ENCODE measurements at regions not wholly inside any gene's neighbourhood (a gene's known extent, or its start where the extent isn't known, plus 50 kb on each side); places are given as distances from the start of the nearest gene placed in this dataset.

DNA sequence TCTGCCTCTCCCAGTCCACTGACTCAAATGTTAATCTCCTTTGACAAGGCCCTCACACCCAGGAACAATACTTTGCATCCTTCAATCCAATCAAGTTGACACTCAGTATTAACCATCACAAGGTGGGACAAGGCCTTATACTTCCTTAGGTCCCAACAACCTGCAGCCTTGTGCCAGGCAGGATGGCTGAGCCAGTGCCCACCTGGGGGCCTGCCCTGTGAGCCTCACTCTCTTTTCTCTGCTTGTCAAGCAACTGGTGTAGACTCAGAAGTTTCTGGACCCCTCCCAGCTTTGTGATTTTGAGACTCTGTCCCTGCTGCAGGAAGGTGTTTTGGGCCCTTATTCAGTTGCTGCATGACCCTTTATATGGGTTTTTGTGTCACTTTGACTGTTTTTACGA lies 310.0 kb upstream of the C1orf174 start:
- TF ChIP-seq, protein P1, sequence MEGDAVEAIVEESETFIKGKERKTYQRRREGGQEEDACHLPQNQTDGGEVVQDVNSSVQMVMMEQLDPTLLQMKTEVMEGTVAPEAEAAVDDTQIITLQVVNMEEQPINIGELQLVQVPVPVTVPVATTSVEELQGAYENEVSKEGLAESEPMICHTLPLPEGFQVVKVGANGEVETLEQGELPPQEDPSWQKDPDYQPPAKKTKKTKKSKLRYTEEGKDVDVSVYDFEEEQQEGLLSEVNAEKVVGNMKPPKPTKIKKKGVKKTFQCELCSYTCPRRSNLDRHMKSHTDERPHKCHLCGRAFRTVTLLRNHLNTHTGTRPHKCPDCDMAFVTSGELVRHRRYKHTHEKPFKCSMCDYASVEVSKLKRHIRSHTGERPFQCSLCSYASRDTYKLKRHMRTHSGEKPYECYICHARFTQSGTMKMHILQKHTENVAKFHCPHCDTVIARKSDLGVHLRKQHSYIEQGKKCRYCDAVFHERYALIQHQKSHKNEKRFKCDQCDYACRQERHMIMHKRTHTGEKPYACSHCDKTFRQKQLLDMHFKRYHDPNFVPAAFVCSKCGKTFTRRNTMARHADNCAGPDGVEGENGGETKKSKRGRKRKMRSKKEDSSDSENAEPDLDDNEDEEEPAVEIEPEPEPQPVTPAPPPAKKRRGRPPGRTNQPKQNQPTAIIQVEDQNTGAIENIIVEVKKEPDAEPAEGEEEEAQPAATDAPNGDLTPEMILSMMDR (IDR thresholded peaks at IDR 0.05; ENCODE audit: insufficient read depth, low read length, poor library complexity, severe bottlenecking), result no peak
- no peak for TF ChIP-seq EZH2phosphoT487 (conservative IDR thresholded peaks at IDR 0.05; ENCODE audit: low read length)
